Non-pigmented ciliary epithelial cell (primary cell): ENCODE measurements at regions not wholly inside any gene's neighbourhood (a gene's known extent, or its start where the extent isn't known, plus 50 kb on each side); places are given as distances from the start of the nearest gene placed in this dataset.

Experiments used
- DNase-seq: peaks from one replicate; pipeline ENCODE4 v3.0.0-alpha.2; 2010; ENCODE audit warnings: low read depth

DNA sequence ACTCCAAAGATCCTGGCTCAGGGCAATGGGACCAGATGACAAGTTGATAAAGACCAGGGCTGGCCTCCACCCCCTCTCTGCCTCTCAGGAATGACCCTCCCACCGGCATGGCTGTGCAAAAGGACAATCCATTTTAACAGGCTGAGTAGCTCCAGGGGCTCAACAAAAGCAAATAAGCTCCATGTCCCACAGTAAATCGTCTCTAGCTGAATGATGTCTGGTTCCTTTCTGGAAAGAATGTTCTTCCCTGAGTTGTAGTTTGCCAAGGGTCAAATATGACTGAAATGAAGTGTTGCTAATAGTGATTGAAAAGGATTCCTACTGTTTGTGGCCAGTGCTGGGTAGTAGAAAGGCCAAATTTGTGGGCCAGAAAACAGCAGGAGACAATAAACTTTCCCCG is 434.4 kb upstream of the ETAA1 start:
- DNase-seq = no peak

DNA sequence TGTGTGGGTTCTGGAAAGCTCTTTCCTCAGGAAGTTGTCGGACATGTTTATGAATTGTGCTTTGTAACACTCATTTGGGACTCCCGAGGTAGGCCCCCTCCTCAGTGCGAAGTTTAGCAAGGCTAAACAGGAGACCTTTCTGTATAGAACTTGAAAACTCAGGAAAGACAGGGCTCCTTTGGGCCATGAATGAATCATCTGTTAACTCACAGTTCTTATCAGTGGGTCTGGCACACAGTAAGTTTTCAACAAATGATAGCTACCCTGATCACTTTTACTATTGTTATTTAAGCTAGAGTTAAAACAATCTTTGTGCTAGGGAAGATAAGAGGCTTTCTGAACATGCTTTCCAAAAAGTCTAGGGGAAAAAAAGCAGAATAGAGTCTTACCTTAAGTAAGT is 430.5 kb upstream of the ETAA1 start:
- DNase-seq = no peak

DNA sequence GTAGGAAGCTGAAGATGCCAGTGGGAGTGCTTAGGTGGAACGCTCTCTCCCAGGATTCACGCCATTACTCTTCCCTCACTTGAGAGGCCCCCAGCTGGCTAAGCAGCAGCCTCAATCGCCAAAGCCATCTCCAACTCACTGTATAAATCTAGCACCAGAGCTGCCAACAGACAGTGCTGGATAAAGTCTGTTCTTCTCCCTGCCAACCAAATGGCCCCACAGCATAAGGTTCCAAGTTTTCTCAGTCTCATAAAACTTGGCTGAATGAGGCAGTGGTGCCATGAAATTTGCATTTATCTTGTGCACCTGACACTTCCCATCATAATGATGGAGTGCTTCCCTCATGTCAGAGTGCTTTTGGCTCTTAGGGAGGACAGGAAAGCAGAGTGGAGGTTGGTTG is 428.2 kb upstream of the ETAA1 start:
- no peak for DNase-seq

DNA sequence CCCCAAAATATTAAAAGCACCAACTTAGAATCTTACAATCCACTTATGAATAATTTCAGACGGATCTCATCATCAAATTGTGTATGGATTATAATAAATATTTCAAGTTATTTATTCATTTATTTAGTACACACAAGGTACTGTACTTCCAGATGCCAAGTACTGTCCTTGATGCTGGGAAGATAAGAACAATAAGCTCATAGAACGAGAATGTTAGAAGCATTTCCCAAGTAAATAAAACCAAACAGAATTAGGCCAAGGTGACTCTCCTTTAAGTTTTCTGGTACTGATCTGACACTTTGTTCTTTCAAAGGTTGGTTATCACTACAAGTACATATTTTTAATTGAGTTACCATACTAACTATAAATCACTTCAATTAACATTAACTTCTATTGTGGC is 416.1 kb upstream of the ETAA1 start:
- no peak for DNase-seq

DNA sequence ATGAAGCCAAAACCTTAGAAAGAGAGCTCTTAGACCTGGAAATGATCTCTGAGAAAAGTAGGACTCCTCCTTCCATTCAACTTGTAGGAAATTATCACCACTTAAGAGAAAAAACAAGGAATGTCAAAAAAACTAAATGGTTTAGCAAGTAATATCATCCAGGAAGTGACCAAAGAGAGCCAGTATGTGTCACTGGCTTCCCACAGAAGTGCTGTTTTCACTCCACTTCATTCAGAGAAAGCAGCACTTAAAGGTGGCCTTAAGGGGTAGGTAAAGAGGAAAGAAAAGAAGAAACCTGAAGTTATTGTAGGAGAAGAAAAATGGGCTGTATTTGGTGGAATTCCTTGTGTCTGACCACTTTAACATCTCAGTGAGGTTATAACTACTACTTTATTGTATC is 414.4 kb upstream of the ETAA1 start:
- DNase-seq = no peak

DNA sequence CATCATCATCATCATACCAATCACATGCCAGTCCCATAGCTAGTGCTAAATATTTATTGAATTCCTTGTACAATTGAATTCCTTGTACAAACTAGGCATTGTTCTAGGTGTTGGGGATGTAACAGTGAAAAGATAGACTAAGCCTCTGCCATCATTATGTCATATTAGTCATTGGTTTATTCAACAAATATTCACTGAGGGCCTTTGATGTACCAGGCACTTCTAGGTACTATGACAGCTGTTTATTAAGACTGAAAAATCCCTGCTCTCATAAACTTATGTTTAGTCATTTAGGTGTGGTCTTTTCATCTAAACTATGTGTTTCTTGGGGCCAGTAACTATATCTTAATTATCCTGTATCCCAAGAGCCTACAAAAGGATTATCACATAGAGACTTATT is 412.3 kb upstream of the ETAA1 start:
- no peak for DNase-seq

DNA sequence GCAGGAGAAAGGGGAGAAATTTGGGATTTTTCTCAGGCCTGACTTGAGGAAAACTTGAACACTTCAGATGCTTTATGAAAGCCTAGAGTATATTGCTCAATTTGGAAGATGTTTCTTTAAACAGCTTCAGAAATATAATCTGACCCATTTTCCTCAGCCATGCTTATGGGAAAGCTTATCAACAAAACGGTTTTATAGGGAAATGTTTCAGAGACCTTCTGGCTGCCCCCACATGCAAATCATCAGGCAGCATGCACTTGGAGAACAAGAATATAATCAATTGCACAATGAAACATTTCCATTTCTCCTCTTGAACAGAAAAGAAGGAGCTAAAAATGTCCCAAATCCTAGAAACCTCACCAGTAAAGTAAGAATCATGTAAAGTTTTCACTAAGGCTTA is 411.2 kb upstream of the ETAA1 start:
- no peak for DNase-seq

DNA sequence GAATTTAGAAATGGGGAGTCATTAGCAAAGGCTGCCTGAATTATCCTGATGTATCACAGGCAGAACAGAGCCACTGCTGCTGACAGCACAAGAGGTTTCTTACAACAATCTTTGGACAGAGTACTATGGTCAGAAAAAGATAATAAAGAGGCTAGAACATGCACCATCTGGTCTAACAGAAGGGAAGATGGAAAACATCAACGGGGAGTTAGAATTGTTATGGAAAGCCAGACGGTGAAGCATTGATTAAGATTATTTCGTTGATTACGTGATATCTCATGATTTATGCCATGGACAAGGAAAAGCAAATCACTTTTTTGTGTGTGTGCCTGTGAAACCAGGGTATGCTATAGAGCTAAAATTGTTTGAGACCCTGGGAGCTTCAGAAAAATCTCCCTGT is 409.4 kb upstream of the ETAA1 start:
- no peak for DNase-seq

DNA sequence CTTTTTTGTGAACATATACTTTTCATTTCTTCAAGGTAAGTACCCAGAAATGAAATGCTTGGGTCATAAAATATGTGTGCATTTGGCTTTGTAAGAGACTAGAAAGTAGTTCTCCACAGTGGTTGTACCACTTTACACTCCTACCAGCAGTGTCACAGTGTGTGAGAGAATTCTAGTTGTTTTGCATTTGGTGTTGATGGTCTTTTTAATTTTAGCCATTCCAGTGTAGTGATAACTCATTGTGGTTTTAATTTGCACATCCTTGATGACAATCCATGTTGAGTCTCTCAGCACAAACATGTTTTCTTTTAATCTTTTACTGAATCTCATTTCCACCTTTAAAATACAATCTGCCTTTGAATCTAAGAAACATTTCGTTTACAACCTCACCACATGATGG is 402.5 kb upstream of the ETAA1 start:
- DNase-seq = no peak

DNA sequence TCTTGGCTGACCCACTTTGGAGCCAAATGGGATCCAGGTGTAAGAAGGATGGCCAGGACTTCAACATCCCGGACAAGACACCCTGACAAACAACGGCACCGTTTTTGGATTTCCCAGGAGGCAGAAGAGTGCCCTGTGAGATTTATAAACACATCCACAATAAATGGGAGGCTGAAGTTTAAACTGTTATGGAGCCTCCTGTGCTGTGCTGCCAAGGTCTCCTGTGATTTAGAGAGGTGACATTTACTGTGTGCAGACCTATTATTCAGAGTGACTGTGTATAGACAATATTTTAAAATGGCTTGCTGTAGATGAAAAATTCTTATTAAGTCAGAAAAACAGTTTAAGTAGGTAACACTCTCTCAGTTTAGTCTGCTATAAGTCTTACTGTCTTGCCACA is 401.5 kb upstream of the ETAA1 start:
- DNase-seq = no peak

DNA sequence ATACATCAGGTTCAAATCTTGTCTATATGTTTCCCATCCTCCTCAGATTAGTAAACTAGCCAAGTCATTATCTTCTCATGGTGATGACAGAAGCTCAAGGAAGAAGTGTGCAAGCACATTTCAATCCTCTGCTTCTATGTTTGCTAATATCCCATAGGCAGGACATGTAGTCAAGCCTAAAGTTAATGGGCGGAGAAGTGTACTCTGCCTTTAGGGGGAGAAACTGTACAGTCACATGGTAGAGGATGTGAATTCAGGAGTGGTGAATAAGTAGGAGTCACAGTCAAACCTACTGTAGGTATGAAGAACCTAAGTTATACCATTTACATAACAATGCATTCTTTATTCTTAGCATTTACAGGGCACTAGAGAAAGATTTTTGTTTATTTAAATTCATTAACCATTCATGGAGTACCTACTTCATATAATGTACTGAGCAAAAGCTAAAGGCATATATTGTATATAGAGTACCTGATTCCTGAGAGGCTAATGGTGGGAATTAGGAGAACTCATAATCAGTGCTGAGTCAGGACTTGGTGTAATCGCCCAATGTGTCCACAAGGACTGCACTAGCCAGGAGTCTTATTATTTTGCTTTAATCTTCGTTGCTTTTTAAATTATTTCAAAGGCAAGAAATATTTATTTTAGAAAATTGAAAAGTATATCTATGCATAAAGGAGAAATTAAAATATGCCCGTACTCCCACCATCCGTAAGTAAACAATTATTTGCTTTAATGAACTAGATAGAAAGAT is 394.3 kb upstream of the ETAA1 start:
- DNase-seq = no peak

DNA sequence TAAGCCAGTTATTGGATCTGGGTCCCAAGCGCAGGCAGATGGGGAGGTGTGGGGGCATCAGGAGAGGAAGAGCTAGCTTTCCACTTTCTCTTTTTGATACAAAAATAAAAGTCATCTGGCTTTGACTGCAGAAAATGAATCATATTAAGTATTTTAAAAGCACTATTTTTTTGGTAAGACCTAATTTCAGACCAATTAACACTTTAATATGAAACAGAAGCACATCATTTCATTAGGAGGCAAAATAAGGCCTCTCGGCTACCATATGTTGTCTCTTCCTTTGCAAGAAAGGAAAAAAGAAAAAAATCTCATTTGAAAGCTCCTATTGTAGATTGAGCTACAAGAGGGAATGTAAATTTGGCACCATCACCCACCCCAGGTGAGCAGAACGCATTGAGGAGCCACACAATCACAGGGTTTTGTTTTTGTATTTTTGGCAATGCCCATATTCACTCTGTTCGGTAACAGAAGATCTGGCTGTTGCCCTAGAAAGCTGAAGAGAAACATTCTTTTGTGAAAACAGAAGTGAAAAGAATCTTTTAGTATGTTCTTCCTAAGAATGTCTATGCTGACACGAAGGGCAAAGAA is 390.7 kb upstream of the ETAA1 start:
- DNase-seq = no peak

DNA sequence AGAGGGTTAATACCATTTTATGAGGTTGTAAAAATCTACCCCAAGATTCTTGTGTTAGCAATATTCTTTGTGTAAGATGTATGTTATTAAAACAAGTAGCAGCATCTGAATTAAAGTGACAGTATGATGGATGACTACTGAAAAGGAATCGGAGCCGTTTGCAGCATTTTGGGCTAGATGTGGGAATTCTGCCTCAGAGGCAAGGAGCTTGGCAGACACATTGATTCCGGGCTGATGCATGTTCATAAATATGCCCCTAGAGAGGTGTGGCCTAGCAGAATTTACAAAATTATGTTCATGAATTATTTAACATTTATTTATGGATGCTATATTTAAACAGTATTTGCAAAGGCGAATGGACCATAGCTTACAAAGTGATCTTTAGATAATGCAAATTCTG is 389.0 kb upstream of the ETAA1 start:
- DNase-seq = no peak

DNA sequence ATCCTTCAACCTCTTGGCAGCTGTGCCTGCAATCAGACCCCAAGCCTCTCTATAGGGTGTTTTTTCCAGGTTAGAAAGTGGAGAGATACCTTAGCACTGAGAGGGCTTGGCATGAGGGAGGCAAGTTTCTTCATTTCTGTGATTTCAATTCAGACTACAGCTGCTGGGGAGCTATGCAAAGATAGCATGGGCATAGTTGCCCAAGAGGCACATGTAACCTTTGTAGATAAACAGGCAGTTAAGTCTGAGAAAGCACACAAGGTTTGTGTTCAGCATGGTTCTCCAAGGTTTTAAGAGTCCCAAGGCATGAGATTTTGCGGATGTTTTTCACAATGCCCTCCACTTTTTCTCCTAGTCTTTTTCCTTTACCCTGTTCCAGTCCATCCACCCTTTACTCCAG is 385.0 kb upstream of the ETAA1 start:
- no peak for DNase-seq

DNA sequence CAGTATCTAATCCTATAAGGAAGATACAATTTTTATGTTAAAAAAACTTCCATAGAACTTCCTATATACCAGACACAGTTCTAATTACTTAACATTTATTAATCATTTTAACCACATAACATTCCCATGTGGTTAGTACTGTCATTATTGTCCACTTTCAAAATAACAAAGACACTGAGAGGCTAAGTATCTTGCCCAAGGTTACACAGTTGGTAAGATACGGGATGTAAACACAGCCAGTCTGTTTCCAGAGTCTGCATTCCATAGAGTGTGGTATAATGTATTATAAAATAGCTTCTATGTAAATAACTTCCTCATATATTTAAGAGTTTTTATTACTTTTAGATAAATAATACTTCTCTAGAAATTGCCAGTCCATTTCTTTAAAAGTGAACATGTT is 383.3 kb upstream of the ETAA1 start:
- no peak for DNase-seq

DNA sequence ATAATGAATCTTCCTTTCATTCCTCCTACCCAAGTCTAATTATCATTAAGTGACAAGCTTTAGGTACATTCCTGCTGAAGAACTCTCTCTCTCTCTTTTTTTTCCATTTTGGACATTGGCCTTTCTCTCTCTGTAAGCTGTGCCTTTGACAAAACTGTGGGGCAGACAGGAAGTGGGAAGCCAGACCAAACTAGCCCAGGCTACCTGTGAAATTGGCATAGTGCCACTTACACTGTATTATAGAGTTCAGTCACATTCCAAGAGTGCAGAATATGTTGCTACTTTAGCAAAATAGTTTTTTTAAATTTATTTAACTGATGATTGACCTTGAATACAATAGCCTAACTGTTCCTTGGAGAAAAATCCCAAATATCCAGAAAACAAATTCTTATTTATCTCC is 381.5 kb upstream of the ETAA1 start:
- DNase-seq = no peak

DNA sequence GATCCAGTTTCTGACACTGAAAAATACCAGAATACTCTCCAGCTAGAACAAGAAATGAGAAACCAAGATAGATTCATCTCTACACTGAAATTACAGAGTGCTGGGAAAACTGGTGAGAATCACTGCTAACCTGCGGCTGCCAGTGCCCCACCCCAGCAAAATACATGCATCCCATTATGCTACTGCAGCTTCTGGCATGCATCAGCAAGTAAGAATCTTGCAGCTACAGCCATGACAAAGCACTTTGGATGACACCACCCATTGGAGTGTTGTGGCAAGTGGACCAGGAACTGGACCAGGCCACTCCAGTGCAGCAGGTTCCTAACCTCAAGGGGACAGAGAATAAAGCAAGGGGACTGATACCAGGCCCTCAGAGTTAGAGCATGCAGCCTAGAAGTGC is 378.8 kb upstream of the ETAA1 start:
- no peak for DNase-seq

DNA sequence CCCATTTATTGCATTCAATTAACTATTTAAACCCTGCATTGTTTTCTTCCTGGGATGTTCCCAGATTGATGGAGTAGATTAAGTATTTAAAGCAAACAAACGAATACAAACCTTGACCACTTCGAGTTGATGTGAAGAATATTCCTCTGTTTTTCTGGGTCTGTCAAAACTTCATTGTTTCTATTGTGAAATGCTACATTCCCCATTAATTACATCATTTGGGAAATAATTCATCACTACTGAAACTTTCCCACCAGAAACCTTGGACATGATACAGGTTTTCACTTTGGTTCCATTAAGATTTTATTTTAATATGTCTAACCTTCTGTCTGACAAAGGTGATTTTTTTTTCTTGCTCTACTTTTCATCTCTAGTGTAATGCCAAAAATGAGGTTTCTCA is 365.1 kb upstream of the ETAA1 start:
- DNase-seq = no peak

DNA sequence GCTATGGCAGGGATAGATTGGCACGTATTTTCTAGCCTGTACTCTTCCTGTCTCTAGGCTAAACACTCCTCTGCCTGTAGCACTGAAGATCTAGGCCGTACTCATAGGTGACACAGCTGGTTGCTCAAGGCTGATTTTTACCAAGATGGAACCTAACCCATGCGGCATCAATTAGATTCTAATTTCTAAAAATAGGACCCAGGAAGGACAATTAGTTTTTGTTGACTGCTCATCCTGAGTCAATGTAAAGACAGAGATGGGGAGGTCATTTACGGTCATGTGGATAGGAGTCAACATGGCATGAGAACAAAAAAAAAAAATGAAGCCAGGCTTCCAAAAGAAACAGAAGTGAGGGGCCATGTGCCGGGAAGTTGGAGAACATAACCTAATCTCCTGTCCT is 360.7 kb upstream of the ETAA1 start:
- no peak for DNase-seq

DNA sequence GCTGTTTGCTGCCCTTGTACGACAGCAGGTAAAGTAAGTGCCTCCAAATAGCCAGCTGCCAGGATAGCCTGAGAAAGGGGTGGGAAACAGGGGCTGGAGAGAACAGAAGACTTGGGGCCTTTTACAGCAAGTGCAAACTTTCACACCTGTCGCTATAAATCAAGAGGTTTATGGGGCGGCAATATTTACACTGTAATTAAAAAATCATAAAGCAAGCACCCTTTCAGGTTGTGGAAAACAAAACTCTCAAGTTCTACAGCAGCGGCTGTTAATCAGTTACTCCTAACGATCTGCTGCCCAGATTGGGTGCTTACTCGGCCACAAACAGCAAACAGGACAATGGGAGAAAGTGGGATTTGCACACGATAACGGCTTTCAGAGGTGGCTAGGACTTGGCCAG is 359.5 kb upstream of the ETAA1 start:
- no peak for DNase-seq

DNA sequence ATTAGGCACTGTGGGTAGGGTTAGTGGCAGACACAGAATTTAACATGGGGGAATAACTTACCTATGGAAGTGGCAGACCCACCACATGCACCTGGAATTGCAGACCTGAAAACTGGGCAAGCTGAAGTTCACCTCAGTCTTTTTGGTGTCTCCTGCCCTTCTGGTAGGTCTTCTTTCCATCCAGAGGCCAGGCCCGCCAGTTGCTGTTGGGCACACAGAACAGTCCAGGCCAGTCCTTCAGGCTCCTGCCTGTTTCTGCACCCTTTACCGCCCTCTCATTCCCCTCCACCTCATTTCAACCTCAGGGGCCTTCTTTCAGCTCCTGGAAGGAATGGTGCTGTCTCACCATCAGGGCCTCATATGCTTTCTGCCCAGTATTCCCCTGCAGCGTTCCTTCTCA is 358.9 kb upstream of the ETAA1 start:
- no peak for DNase-seq

DNA sequence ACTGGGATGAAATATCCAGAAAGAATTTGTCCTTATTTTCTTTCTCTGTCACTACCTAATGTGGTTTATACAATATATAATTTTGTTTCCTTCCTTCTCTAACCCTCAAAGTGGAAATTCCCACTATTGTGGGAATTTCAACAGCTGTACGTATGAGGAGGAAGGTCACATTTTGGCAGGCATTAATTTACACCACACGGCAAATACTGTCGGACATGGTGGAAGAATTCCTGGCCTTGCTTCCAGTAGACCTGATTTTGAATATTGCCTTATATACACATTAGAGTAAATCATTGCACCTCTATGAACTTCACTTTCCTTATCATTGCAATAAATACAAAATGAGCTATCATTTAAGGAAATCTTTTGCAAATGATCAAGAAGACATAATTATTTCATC is 358.1 kb upstream of the ETAA1 start:
- DNase-seq = no peak

DNA sequence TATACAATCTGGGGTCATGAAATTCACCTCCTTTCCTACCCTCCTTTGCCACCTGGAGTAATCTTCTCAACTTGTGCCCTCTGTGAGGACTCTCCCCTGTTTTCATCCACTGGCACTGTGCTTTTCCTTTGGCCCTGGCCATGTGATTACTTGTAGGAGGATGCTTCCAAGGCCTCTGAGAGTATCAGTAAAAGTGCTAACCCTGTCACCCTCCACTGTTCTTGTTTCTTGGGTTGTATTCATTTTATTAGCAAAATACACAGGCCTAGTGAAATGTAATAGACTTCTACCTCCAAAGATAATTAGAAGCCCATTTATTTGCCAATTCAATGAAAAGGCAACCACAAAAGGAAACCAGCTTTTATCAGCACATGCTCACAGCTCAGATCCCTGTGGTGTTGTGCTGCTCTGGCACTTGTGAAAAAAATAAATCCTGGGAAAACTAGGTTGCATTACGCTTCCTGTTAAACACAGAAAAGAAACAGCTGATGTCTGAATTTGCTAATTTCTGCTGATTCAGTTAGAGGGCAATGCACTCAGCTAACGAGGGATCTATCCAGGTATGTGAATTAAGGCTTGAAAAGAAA is 357.5 kb upstream of the ETAA1 start:
- no peak for DNase-seq

DNA sequence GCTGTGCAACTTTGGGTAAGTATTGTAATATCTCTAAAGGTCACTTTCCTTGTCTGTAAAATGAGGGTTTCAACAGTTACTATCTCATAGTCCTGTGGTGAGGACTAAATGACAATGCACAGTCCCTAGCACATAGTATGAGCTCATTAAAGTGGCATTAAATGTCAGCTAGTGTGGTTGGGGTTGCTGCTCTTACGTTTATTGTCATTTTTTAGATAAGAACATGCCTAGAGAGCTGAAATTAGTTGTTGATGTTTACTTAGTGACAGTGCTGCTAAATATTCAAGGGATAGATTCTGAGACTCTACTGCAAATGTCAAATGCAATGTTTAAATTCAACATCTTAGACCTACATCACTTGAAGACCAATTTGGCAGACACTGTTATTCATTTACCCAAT is 356.1 kb upstream of the ETAA1 start:
- no peak for DNase-seq
